Loucy (cell line): ENCODE measurements at regions not wholly inside any gene's neighbourhood (a gene's known extent, or its start where the extent isn't known, plus 50 kb on each side); places are given as distances from the start of the nearest gene placed in this dataset.

Experiments used
- CTCF ChIP-seq: fragments of 200-600 bp; sonication (generic); conservative IDR thresholded peaks from 2 replicates; pipeline ENCODE4 v1.5.1; 2014; ENCODE audit warnings: mild to moderate bottlenecking, antibody characterized with exemption, low read length
- EZH2phosphoT487 ChIP-seq: fragments of 200-600 bp; IDR thresholded peaks from 2 replicates; pipeline ENCODE4 v1.6.1; 2018; ENCODE audit warnings: antibody characterized with exemption, mild to moderate bottlenecking, moderate library complexity, borderline replicate concordance

GRCh38 chr2:145736871-145737270 is 1217.0 kb upstream of the ZEB2 start:
- no peak for TF ChIP-seq CTCF
- no peak for TF ChIP-seq EZH2phosphoT487
